DND-41 (cell line): ENCODE measurements at regions not wholly inside any gene's neighbourhood (a gene's known extent, or its start where the extent isn't known, plus 50 kb on each side); places are given as distances from the start of the nearest gene placed in this dataset.

Experiments
- CTCF ChIP-seq: IDR thresholded peaks from 2 replicates; pipeline ENCODE4 v1.5.1; 2012; ENCODE audit warnings: borderline replicate concordance, low read length, moderate library complexity, mild to moderate bottlenecking; ENCODE audit not compliant: poor library complexity, severe bottlenecking; ENCODE audit errors: extremely low read depth
- EZH2 ChIP-seq: IDR thresholded peaks from 3 replicates; pipeline ENCODE4 v1.6.1; 2012; ENCODE audit warnings: borderline replicate concordance, low read depth, mild to moderate bottlenecking, moderate library complexity, low read length, inconsistent platforms; ENCODE audit not compliant: severe bottlenecking

GRCh38 chr5:146993876-146994530, 115.4 kb upstream of the PPP2R2B start:
- TF ChIP-seq CTCF (no peak), EZH2 (no peak)
